22Rv1 (cell line): ENCODE measurements at regions not wholly inside any gene's neighbourhood (a gene's known extent, or its start where the extent isn't known, plus 50 kb on each side); places are given as distances from the start of the nearest gene placed in this dataset.

ENCODE experiments used
- CTCF ChIP-seq: fragments of 450-650 bp; IDR thresholded peaks from 2 replicates; pipeline ENCODE4 v1.5.1; 2017; ENCODE audit warnings: mild to moderate bottlenecking
- ZFX ChIP-seq: fragments of 450-650 bp; IDR thresholded peaks from 2 replicates; pipeline ENCODE4 v1.6.1; 2017; ENCODE audit warnings: antibody characterized with exemption, borderline replicate concordance

GRCh38 chr3:35081899-35082298 lies 557.4 kb upstream of the ARPP21 start:
- no peak for TF ChIP-seq CTCF
- no peak for TF ChIP-seq ZFX
